HUDEP-2 (cell line): ENCODE measurements at regions not wholly inside any gene's neighbourhood (a gene's known extent, or its start where the extent isn't known, plus 50 kb on each side); places are given as distances from the start of the nearest gene placed in this dataset.
"Not testable (repeated sequence)": the region's sequence is repeated elsewhere in the genome, so short reads cannot be mapped to it uniquely, and the experiment has no call there.

ENCODE experiments used
- DNase-seq, 76 experiments: peaks; one replicate each; lab custom pipeline; 2025; ENCODE audit not compliant: unreplicated experiment in 76 of 76; lab: John Stamatoyannopoulos, UW

DNA sequence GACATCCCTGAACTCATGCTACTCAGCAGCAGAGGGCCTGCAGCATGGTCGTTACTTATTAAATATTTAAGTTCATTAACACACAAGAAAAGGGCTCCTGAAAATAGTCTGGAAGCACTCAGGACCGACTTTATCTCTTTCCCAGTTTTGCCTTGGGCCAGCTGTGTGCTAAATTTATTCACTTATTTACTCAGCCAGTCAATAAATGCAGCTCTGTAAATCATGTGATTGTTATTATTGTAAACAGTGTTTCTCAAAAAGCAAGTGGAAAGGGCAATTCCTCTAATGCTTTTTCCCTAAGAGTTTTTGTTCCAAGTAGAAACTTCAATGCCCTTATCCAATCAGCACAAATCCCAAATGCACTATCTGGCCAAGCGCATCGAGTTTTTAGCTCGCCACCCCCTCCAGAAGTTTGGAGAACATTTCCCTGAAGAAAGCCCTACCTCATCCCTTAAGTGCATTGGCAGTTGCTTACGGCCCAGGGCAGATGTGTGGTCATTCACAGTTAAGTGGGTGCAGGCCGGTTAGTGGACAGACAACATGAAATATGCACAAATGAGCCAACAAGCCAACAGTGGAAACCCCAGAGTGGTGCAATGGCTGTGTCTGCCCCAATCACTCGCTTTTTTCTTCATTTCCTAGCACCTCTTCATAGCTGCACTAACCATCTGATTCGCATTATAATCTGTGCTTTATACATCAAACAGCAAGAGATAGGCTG is 125.8 kb downstream of the SMIM20 start:
- DNase-seq, result no peak

DNA sequence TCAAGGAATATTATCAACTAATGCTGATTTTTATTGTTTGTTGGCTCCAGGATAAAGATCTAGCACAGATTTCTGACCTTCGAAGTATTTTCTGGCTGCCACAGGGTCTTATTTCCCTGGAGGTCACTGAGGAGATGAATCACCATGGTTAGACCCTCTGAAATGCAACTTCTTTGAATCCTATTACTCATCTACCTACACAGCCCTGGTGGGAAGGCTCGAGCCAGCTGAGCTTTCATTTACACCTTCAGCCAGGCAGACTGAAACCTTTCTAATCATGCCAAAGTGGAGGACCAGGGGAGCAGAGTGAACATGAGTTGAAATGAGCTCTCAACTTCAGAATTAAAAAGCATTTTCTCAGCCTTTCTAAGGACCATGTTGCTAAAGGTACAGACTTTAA is 130.5 kb downstream of the SMIM20 start:
- no peak for DNase-seq

DNA sequence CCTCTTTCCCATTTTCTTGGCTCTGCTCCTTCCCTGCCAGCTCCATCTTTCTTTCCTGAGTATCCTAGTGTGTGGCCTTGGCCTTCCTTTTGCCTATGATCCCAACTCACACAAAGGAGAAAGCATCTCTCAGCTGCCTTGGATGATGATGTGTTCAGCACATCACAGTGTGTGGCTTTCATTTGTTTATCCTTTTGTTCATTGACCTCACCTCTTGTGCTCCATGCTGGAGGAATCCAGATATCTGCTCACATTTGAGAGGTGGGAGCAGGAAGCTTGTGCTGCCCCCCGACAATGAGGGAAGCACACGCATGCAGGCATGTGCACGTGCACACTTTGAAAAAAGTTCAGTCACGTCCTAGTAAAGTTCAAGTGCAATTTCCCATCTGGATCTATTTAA is 131.0 kb downstream of the SMIM20 start:
- no peak for DNase-seq

DNA sequence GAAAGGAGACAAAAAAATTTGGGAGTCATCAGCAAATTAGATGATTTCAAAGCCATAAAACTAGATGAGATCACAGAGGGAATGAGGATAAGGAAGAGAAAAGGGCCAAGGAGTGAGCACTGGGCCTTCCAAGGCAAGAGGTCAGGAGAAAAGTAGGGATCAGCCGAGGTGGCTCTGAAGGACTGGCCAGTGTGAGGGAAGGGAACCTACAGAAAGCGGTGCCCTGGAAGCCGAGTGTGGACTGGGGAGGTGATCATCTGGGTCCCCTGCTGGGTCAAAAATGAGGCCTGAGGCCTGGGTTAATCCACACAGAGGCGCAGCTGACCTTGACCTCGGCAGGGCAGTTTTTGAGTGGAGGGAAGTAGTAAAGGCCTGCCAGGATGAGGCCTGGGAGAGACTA is 133.8 kb downstream of the SMIM20 start:
- DNase-seq, result no peak

DNA sequence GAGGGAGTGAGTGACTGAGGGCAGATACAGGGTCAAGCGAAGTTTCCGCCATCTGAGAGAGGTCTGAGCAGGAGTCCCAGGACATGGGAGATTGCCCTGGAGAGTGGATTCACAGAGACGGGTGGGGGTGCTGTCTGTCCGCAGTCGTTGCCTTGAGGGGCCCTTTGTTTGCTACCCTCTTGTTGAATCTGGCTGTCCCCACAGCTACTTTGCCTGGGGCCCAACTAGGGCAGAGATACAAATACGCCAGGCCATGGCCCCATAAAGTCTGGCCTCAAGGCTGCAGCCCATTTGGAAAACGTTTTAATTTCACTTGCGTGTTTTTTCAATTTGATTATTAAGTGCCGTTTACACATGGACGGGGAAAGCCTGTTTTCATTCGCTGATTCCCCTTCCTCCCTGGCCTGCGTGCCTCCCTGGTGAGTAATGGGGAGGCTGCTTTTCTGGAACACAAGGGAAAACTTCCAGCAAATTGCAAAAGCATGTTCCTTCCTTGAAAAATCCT is 134.4 kb downstream of the SMIM20 start:
- no peak for DNase-seq

DNA sequence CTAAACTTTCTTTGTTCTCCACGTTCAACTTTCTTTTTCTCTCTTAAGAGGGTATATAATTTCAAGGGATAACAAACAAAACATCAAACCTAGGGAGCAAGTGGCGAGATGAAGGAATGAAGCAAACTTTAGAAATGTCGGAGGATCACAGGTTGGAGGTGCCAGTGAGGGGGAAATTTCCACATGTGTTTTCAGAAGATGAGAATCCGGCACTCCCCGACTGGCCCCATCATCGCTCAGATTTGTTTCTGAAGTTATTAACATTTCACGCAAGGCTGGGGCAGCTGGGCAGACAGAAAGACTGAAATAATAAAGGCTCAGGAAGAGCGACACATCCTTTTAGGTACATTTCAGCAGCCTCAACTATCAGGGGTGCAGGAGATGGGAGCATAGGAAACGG is 134.9 kb downstream of the SMIM20 start:
- DNase-seq, result no peak

DNA sequence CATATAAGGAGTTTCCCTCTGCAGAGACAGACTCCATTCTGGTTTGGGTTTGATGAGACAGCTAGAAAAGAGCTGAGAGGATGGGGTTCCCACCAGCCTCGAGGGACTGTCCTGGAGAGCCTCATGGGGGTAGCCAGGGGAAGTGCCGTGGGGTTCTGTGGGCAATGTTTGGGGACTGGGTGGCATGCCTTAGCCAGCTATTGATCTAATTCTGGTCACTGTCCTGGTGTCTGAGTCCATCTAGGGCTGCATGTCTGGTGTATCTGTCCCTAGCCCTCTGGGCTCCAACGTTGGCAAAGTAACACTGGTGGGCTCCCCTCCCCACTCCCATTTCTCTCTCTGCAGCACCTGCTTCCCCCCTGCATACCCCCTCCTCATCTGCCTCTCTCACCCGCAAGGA is 135.4 kb downstream of the SMIM20 start:
- no peak for DNase-seq

DNA sequence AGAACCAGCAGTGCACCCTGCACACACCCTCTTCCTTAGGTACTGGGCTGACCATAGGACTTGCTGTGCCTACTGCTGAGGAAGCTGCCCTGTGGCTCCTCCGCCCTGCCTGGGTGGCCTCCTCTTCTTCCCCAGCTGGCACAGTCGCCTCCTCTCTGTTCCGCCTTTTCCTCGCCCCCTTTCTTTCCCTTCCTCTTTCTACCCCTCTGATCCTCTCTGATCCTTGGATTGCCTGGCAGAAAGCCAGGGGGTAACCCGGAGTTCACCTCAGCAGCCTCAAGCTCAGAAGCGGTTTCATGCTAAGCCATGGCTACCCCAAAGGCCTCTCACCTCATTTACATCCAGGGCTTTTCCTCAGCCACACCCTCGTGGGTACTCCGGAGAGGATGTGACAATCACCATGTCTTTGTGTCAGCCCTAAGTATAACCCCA is 136.2 kb downstream of the SMIM20 start:
- DNase-seq, result no peak

DNA sequence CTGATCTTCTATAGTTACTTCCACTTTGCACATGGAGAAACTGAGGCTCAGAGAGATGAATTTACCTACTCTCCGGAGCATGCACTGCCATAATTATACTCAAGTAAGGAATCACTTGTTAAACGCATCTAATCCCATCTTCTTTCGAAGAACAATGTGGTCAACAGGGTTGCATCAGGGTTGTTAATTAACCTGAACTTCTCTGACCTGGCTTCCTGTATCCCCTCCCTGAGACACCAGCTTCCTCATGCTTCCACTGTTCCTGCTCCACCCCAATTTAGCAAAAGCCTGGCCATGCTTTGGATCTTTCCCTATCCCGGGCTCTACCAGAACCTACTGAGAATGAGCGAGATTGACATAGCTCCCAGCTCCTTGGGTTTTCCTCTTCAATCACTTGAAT is 136.7 kb downstream of the SMIM20 start:
- DNase-seq, result no peak

DNA sequence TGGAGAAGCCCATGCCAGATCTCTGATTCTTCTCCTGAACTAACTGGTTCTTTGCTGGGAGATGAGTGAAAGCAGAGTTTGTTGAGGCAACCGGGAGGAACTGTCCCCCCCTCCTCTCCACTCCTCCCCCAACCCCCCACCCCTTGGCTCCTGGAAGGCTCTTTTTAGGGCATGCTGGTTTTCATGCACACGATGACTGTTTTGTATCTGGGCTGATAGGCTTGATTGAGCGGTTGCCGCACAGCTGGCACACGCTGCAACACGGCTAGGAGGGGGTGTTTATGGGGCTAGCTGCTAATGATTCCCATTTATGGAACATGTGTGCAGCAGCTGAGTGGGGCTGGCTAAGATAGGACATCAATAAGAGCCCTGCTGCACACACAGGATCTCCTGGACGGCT is 137.2 kb downstream of the SMIM20 start:
- no peak for DNase-seq

DNA sequence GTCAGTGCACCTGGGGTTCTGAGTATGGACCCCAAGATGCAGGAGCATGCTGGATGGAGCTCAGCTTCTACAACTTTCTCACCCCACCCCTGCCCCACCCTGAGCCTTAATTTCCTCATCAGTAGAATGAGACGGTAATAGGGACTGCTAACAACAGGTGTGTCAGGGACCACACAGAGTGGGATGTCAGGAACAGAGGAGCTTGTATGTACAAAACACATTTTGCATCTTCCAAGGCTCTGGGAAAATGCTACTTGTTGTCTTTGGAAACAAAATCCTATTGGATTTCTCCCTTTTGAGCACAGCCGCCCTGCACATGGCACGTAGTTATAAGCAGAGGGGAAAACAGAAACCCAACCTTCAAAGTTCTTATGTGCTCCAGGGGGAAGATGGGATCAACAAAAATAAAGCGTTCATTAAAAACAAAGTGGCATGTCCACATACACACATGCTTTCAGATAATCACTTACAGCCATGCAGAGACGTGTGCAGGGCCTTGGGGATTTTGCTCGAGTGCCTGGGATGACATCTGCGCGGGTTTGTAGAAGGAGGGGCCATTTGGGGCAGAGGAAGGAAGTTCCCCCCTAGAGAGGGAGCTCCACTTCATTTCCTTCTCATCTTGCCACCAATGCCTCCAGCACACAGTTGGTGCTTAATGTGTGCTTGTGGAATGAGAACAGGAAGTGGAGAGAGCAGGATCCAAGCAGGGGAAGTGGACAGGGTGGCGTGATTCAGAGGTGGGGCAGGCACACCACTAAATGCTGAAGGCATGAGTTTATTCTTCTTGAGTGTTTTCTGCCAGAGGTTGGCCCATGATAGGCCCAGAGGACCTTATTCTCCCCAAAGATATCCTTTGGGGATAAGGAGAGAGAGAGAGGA is 138.9 kb downstream of the SMIM20 start:
- no peak for DNase-seq

DNA sequence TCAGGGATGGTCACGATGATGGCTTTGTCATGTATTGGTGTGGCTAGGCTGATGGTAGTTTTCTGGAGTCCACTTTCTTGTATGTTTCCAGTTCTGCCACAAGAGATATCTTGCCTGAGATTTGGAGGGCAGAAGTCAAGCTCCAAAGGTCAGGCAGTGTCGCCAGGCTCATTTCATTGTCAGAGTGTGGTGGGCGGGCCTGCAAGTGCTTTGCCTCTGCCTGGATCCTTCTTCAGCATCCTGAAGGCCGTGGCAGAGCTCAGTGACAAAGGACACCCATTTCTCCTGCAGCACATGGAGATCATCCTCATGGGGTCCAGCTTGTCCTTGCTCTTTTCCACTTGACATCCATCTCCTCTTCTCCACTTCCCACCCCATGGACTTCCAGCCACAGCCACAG is 139.7 kb downstream of the SMIM20 start:
- DNase-seq, result no peak

DNA sequence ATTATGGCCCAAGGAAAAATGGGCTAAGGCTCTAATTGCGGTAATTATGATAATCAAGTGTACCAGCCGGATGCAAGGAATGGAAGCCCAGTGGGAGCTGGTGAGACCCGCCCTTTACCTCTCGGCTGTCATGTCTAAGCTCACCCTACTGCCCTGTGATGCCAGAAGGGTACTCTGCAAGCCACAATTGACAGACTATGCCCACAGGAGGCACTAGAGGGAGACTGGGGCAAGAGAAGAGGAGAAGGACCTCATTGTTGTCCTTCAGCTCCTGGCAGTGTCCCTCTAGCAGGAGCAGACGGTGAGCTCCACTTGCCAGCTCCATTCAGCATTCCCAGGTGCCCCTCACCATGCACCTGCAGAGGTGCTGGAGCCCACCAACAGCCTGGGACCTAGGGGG is 141.8 kb downstream of the SMIM20 start:
- DNase-seq, result no peak

DNA sequence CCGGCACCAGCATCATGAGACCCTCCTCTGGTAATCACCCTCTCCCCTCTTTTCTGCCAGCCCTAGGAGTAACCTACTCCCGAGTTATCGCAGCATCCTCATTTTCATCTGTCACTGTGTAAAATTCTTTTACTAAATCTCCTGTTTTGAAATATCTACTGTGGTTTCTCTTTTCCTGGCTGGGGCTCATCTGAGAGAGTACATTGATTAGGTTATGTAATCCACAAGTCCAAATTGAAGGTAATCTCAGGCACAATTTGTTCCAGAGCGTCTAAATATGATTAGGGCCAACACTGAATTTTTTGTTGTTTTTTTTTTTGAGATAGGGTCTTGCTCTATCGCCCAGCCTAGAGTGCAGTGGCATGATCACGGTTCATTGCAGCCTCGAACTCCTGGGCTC is 142.4 kb downstream of the SMIM20 start:
- no peak for DNase-seq

DNA sequence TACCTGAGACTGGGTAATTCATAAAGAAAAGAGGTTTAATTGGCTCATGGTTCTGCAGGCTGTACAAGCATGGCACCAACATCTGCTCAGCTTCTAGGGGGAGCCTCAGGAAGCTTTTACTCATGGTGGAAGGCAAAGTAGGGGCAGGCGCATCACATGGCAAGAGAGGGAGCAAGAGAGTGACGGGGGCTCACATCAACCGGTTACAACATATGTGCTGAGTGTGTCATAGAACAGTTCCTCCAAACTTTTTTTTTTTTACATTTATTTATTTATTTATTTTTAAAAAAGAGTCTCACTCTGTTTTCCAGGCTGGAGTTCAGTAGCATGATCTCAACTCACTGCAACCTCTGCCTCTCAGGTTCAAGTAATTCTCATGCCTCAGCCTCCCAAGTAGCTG is 143.8 kb downstream of the SMIM20 start:
- DNase-seq, result not testable (repeated sequence)

DNA sequence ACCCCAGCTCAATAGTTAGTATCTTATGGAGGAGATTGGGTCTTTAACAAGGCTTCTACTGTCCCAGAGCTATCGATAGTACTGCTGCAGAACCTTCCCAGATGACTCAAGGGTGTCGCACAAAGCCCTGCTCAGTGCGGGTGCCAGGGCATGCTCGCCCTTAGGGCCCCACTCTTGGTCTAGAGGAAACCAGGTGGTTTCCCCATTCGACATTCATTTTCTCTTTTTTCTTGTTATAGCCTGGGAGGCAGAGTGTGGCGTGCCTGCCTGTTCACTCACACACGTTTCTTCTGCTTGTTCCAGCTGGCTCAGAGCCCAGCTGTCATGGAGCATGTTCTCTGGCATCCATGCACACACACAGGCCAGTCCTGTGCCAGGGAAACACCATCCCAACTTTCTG is 144.5 kb downstream of the SMIM20 start:
- no peak for DNase-seq

DNA sequence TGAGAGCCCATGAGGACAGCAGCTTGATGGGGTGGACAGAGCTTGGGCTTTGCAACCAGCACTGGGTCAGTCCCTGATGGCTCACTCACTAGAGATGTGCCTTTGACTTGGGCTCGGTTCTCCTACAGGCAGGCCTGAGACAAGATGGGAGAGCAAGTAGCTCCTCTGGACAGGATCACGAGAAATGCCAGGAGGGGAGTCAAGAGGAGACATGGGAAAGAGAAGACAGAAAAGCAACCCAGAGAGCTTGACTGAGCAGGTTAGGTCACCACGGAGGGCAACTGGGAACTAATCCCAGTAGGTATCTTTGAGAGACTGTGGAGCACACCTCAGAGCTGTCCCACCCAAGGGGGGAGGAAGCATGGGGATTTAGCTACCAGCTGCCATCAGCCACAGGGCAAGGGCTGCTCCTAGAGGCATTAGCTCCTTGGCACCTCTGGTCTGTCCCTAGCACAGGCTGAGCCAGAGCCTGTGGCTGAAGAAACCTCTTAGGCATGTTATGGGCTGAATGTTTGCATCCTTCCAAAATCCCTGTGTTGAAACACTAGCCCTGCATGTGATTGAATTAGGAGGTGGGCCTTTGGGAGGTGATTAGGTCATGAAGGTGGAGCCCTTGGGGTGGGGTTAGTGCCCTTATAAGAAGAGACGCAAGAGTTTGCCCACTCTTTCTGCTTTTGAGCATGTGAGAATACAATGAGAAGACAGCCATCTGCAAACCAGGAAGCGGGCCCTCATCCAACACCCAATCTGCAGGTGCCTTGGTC is 145.6 kb downstream of the SMIM20 start:
- no peak for DNase-seq

DNA sequence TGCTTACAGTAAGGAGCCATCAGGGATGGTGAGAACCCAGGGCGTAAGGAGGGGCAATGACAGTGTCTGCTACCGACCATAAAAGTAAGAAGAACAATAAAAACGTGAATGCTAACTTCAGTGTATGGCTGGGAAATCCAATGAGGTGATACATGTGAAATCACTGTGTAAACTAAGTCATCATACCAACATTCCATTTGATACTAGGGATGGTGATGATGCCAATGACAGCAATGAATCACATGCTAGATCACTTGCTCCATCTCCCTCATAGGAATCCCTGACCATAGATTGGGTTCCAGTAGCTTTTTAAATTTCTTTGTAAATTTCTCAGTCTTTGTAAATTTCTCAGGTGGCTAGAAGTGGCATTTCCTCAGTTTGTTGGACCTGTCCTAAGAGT is 146.3 kb downstream of the SMIM20 start:
- no peak for DNase-seq

DNA sequence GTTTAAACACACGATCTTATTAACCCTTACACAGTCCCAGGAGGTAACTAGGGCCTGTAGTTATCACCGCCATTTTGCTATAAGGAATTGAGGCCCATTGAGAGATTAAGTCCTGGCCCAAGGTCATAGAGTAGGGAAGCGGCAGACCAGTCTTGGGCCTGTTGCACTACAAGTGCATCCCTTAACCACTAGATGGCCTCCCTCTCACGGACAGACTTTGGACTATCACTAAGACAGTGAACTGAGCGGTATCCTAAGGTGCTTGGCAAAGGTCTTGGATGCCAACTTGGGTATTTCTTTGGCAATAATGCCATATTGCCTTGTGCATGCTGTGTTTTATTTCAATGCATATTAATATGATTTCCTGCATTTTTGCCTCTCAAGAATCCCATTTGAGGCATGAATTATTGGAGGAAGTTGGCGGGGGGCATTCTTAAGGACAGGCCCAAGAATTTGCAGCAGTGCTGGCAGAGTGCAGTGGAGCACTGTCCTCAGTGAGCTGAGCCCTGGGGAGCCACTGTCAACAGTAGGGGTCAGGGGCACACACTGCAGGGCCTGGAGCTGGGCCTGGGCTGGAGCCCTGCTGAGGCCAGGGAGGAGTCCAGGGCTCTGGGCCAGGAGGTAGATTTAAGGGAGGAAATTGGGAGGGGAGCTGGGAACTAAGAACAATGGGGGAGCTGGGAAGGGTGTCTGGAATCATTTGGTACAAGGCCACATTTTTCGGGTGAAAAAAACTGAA is 147.4 kb downstream of the SMIM20 start:
- DNase-seq, result peak in 19 of 76 experiments; percentile 0 to 41 (median 8)

DNA sequence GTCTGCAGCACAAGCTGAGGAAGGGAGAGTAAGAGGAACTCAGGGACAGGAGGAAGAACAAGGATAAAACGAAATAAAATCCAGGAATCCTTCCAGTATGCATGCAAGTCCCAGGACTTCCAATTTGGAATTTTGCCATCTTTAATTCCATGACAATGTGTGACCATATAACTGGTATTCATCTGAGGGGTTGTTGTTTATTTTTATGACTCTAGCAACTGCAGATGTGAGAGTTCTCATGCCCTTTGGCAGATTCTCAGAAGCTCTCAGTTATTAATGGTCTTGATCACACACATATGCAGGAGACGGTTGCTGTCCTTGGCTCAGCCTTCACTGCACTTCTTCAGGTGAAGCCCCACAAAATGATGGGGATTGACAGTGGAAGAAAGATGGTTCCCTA is 148.2 kb downstream of the SMIM20 start:
- no peak for DNase-seq

DNA sequence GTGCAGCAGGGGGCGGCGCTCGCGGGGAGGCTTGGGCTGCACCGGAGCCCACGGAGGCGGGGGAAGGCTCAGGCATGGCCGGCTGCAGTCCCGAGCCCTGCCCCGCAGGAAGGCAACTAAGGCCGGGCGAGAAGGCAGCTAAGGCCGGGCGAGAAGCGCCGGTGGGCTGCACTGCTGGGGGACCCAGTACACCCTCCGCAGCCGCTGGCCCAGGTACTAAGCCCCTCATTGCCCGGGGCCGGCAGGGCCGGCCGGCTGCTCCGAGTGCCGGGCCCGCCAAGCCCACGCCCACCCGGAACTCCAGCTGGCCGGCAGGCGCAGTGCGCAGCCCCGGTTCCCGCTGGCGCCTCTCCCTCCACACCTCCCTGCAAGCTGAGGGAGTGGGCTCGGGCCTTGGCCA is 150.0 kb downstream of the SMIM20 start:
- not testable (repeated sequence) for DNase-seq
